Mesenteric fat pad (tissue), 1 donor: ENCODE measurements at regions not wholly inside any gene's neighbourhood (a gene's known extent, or its start where the extent isn't known, plus 50 kb on each side); places are given as distances from the start of the nearest gene placed in this dataset.
"Not testable (repeated sequence)": the region's sequence is repeated elsewhere in the genome, so short reads cannot be mapped to it uniquely, and the experiment has no call there.

ENCODE experiments used
- DNase-seq: peaks from one replicate; pipeline ENCODE4 v3.0.0-alpha.2; 2020; ENCODE audit warnings: low spot score
- donor health status: DM: yes; HTN: yes; CAD: no.

DNA sequence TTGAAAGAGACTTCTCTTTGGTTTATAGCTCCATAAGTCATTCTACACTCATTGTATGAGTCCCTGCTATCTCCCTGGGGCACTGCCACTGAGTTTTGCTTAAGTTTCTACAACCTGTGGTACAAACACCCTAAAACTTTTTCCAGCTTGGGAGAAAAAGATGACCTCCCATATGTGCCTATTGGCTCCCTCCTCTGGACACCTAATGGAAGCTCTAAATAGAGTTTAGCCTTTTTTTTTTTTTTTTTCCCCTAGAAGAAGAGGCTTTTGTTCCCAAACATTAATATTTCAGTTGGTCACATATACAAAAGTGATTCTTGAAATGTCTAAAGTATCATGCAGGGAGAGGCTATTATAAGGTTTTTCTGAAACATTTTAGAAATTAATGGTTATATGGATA lies 547.2 kb upstream of the TMEFF2 start:
- no peak for DNase-seq

- DNase-seq = no peak
These were observed 540.7 kb upstream of the TMEFF2 start for GRCh38 chr2:192735447-192735846.

GRCh38 chr2:192729369-192729768 lies 534.6 kb upstream of the TMEFF2 start:
- no peak for DNase-seq

- no peak for DNase-seq
These were observed 531.3 kb upstream of the TMEFF2 start for GRCh38 chr2:192725991-192726390.

DNA sequence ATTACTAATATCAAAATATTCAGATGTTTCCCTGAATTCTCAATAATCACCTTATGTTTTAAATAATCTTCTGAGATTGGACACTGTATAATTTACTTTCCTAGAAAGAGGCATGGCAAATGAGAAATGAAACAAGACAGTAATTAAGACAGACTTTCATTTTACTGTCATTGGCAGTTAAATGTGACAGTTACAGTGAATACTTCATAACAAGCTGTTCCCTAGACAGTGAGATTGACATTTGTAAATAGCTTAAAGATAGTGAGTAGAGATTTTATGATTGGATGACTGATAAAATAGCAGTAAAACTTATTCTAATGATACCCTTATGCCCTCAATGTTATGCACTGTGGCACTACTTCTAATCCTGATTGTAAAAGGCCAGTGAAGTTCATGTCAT lies 524.9 kb upstream of the TMEFF2 start:
- DNase-seq = no peak

DNA sequence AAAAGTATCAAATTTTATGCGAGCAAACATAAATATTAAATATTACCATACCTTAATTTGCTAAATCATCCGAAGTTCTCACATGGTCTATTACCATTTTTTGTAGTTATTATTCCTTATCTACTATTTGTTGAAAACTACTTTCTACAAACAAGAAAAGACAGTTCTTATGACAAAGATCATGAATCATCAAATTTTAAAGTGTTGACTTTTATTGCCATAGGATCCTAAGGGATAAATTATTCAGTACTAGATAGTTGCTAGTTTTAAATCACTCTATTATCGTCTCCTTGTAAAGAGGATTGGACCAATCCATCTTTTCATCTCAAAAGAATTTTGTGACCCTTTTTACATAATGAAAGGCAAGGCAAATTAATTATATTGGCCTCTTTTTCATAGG lies 523.6 kb upstream of the TMEFF2 start:
- DNase-seq = no peak

- DNase-seq = no peak
These were observed 506.2 kb upstream of the TMEFF2 start for GRCh38 chr2:192700934-192701333.

DNA sequence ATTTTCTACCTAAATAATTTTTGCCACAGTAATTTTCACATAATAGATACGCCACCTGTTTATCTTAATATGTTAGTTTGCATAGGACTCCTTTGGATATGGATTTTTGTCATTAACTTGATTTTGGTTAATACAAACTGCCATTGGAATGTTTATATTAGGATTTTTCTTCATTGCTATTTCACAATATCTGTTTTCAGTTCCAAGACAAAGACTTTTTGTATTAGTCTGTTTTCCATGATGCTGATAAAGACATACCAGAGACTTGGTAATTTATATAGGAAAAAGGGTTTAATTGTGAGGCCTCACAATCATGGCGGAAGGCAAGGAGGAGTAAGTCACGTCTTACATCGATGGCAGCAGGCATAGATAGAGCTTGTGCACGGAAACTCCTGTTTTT lies 503.1 kb upstream of the TMEFF2 start:
- DNase-seq = no peak

- DNase-seq = no peak
These were observed 502.1 kb upstream of the TMEFF2 start for GRCh38 chr2:192696857-192697256.

- no peak for DNase-seq
These were observed 492.3 kb upstream of the TMEFF2 start for GRCh38 chr2:192687015-192687414.

DNA sequence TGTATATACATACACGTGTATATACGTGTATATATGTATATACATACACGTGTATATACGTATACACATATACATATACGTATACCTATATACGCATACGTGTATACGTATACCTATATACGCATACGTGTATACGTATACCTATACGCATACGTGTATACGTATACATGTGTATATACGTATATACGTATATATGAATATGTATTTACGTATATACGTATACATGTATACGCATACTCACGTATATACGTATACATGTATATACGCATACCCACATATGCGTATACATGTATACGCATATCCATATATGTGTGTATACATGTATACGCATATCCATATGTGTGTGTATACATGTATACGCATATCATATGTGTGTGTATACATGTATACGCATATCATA lies 487.8 kb upstream of the TMEFF2 start:
- not testable (repeated sequence) for DNase-seq

DNA sequence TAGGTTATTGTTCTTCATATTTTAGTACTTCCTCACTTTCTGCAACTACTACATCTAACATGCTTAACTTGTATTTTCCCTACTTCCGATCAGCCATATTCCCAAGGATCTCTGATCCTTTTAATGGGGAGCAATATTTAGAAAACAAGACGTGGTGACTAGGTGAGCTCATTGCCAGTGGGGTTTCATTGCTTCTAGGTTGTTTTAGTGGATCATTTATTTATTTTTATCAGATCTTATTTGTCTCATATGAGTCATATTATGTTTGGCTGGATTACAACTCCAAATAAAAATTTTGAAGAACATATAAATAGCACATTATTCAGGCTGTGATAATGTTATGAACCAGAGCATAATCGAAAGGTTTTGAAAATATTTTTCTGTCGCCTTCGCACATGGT lies 480.9 kb upstream of the TMEFF2 start:
- DNase-seq = no peak

DNA sequence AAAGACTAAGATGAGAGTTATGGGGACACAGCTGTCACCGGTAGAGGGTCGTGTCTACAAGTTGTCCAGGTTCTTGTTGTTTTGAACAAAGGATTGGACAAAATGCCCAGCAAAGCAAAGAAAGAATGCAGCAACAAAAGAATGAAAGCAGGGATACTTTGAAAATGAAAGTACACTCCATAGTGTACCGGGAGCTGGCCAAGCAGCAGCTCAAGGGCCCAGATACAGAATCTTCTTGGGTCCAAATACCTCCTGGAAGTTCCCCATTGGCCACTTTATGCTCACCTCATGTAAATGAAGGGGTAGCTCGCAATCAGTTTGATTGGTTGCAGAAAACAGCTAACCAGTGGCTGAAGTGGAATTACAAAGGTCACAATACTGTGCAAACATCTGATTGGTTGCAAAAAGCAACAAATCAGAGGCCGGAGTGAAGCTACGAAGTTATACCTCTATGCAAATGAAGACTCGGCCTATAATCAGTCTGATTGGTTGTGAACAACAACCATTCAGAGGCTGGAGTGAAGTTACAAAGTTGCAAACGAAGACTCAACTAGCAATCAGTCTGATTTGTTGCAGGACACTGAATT lies 474.9 kb upstream of the TMEFF2 start:
- no peak for DNase-seq

- DNase-seq = not testable (repeated sequence)
These were observed 465.8 kb upstream of the TMEFF2 start for GRCh38 chr2:192660555-192660954.

DNA sequence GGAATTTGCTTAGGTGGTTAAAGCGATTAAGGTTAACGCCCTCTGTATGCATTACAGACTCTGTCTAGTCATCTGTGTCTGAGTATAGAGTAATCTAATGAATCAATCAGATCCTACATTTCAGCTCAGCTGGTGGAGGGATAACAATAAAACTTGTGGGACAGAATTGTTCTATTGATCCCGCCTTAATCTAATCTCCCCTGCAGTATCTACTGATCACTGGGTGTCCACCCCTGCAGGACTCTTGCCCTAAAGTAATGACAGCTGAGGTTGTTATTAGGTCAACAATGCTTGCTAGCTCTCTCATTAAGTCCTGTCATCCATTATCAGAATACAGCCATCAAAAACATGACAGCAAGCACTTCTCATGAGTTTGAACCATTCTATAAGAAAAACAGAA lies 462.6 kb upstream of the TMEFF2 start:
- DNase-seq = no peak

DNA sequence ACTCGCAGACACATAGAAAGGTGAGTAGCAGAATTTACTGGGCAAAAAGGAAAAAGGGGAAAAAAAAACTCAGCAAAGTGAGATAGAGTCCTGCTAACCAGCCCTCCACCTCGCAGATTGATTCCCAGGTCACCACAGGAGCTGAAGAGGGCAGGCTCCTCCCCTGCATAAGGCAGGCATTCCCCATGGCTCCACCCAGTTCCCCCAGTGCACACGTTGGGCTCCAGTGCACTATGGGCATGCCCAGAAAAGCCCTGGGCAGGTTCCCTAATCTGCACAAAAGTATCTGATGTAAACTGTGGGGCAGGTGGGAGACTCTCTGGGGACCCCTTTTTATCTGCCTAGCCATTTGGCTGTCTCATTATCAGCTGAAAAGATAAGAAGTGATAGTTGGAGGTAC lies 461.2 kb upstream of the TMEFF2 start:
- no peak for DNase-seq

DNA sequence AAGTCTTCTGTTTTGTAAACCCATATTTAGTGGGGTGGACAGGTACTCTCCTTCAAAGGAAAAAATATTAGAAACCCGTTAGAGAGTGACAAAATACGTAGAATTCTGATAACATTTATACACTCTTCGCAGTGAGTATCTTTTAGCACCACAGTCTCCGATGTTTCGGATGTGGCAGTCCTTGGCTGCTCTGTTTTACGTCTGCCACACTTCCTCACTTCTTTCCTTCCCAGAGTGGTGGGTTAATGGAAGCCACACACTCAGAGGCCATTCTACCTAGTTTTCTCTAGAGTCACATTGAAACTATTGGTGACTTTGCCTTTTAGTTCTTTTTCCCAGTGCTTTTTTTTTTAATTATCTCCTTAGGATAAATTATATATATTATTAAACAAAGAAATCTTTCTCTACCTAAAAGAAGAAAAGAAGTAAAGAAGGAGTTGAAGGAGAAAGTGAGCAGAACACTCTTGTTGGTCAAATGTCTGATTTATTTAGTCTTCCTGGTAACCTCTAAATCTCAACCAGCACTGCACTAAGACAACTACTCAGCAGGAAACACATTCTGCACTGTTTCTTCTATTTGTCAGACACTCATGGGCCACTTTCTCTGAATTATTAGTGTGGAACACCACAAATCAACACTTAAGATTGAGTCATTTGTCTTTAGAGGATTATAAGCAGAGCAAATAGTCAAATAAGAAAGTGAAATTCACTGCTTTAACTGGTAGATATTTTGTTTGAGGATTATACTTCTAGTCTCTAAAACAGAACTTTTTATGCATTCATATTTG lies 451.3 kb upstream of the TMEFF2 start:
- no peak for DNase-seq

GRCh38 chr2:192634557-192634956 lies 439.8 kb upstream of the TMEFF2 start:
- no peak for DNase-seq

DNA sequence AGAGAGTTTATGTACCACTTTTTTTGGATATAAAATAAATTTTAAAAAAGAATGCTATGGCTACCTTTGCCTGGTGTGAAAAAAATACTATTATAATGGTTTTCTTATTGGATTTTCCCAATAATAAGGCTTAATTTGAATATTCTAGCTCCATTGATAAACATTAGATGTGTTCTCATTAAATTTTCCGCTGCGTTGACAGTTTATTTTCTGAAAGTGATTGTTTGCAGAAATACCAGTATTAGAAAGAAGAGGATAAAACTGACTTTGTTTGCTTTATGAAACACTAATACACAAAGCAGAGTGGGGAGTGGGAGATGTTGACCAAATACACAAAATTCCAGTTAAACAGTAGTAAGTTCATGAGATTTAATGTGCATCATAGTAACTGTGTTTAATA lies 433.3 kb upstream of the TMEFF2 start:
- DNase-seq = no peak

GRCh38 chr2:192615105-192615504 lies 420.4 kb upstream of the TMEFF2 start:
- DNase-seq = no peak

GRCh38 chr2:192604295-192604694 lies 409.6 kb upstream of the TMEFF2 start:
- DNase-seq = no peak

DNA sequence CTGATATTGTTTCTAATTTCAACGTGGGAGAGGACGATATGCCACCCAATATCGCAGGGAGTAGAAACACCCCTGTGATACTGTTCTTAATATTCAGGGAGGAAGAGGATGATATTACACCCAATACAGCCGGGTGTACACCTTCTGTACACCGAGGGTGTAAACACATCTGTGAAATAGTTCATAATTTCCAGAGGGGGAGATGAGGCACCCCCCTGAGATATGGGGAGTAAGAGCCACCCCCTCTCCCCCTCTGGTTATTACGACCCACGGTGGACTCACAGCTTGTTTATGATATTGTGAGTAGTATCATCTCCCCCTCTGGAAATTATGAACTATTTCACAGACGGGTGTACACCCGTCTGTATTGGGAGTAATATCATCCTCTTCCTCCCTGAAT lies 403.9 kb upstream of the TMEFF2 start:
- DNase-seq = not testable (repeated sequence)

DNA sequence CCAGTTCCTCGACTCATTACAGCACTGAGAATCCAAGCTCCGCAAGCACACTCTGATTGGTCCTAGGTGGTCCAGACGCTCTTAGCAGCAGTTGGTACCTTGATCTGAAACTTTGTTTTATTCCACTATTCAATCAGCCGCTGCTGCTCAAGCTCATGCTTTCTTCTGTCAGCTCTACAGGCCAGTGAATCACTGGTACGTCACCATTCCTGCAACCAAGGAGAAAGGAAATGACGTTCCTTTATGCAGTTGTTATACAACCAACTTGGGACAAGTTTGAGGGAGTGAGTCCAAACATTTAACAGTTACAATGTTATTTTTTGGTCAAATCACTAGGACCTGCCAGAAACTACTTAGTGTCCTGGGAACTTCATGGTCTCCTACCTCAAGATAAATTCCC lies 398.8 kb upstream of the TMEFF2 start:
- no peak for DNase-seq
